Thymus (tissue), 11 donors: ENCODE measurements at regions not wholly inside any gene's neighbourhood (a gene's known extent, or its start where the extent isn't known, plus 50 kb on each side); places are given as distances from the start of the nearest gene placed in this dataset.
"Not testable (repeated sequence)": the region's sequence is repeated elsewhere in the genome, so short reads cannot be mapped to it uniquely, and the experiment has no call there.

Source experiments
- DNase-seq, 9 donors: peaks; one replicate each; pipeline ENCODE4 v3.0.0-alpha.2; 2013; ENCODE audit warnings: low spot score in 9 of 9, low read depth in 6 of 9, missing footprints in 1 of 9
- H3K27ac ChIP-seq, 2 donors: one replicate each; pipeline ENCODE4 v1.5.1; 2013; ENCODE audit warnings: control low read depth in 1 of 2, low read depth in 1 of 2, low read length in 1 of 2, mild to moderate bottlenecking in 1 of 2, moderate library complexity in 1 of 2
- H3K27me3 ChIP-seq, 2 donors: one replicate each; pipeline ENCODE4 v1.5.1; 2013; ENCODE audit warnings: low read length in 1 of 2; ENCODE audit not compliant: control insufficient read depth in 2 of 2, insufficient read depth in 1 of 2
- H3K36me3 ChIP-seq, 2 donors: one replicate each; pipeline ENCODE4 v1.5.1; 2013; ENCODE audit warnings: low read length in 1 of 2, mild to moderate bottlenecking in 1 of 2, moderate library complexity in 1 of 2; ENCODE audit not compliant: control insufficient read depth in 2 of 2, insufficient read depth in 2 of 2
- H3K4me1 ChIP-seq, 2 donors: one replicate each; pipeline ENCODE4 v1.5.1; 2013; ENCODE audit warnings: low read length in 2 of 2; ENCODE audit not compliant: control insufficient read depth in 2 of 2, insufficient read depth in 2 of 2
- H3K4me3 ChIP-seq, 2 donors: one replicate each; pipeline ENCODE4 v1.5.1; 2013; ENCODE audit warnings: low read length in 2 of 2, control low read depth in 1 of 2, mild to moderate bottlenecking in 1 of 2
- H3K9me3 ChIP-seq, 2 donors: one replicate each; pipeline ENCODE4 v1.5.1; 2013; ENCODE audit warnings: low read length in 1 of 2, mild to moderate bottlenecking in 1 of 2; ENCODE audit not compliant: control insufficient read depth in 2 of 2, insufficient read depth in 1 of 2
- WGBS: extraction: QIAGEN DNeasy Blood & Tissue Kit; methylation state at CpG from one replicate; pipeline ENCODE4 v1.1.7; 2013; 5-methylcytosine and 5-hydroxymethylcytosine counted together
- donor health status: healthy.

DNA sequence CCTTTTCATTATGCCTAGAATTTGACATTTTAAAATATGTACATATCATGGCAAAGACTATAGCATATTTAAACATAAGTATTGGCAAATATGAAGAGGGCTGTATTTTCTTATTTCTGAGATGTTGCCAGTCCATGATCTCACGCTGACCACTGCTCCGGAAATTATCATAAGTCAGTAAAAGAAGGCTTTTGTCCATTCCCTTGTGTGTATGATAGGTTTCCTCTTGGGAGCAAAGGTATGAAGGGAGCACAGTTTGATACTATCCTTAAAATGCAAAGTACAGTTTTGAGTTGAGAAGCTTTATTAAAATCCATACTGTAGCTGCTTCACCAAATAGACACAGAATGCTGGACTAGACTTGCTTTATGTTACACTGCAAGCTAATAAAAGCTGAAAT is 52.6 kb upstream of the AGA start:
- 99% methylated on average over 2 of the region's 2 CpGs for WGBS
- Histone ChIP-seq H3K27me3 (no peaks in the 10 kb centered on the region), H3K36me3 (no peaks in the 10 kb centered on the region), H3K27ac (no peak overlapping the region), H3K9me3 (peaks cover 0 to 4% of the 10 kb centered on the region in 2 donors), H3K4me1 (no peaks in the 10 kb centered on the region), H3K4me3 (no peak overlapping the region)
- no peak for DNase-seq

DNA sequence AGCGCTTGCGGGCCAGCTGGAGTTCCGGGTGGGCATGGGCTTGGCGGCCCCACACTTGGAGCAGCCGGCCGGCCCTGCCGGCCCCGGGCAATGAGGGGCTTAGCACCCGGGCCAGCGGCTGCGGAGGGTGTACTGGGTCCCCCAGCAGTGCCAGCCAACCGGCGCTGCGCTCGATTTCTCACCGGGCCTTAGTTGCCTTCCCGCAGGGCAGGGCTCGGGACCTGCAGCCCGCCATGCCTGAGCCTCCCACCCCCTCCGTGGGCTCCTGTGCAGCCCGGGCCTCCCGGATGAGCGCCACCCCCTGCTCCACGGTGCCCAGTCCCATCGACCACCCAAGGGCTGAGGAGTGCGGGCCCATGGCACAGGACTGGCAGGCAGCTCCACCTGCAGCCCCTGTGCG is 53.4 kb upstream of the AGA start:
- not testable (repeated sequence) for H3K4me1 ChIP-seq, H3K27me3 ChIP-seq, H3K27ac ChIP-seq, H3K4me3 ChIP-seq, H3K36me3 ChIP-seq, DNase-seq, H3K9me3 ChIP-seq
- 98% methylated on average over 27 of the region's 27 CpGs for WGBS

DNA sequence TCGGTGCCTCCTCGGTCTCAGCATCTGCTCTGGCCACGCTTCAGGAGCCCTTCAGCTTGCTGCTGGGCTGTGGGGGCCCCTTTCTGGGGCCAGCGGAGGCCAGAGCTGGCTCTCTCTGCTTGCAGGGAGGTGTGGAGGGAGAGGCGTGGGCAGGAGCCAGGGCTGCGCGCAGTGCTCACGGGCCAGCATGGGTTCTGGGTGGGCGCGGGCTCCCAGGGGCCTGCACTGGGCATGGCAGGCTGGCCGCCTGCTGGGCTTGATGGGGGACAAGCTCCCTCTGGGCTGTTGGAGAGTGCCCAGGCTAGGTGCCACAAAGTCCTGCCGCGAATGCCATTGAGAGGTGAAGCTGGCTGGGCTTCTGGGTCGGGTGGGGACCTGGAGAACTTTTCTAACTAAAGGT is 57.3 kb upstream of the AGA start:
- H3K27me3 ChIP-seq = no peaks in the 10 kb centered on the region
- no peaks in the 10 kb centered on the region for H3K36me3 ChIP-seq
- no peak for DNase-seq
- peaks cover 0 to 4% of the 10 kb centered on the region in 2 donors for H3K9me3 ChIP-seq
- H3K4me3 ChIP-seq = no peak overlapping the region
- H3K27ac ChIP-seq = no peak overlapping the region
- no peaks in the 10 kb centered on the region for H3K4me1 ChIP-seq
- 97% methylated on average over 14 of the region's 14 CpGs for WGBS

DNA sequence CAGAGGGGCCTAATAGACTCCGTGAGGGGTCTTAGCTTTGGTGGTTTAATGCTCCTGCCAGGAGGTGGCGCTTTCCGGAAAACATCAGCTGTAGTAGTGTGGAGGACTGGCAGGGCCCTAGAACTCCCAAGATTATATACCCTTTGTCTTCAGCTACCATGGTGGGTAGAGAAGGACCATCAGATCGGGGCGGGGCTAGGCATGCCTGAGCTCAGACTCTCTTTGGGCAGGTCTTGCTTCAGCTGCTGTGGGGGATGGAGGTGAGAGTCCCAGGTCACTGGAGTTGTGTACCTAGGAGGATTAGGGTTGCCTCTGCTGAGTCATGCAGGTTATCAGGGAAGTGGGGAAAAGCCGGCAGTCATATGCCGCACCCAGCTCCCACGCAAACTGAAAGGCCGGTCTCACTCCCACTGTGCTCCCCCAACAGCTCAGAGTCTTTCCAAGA is 63.0 kb upstream of the AGA start:
- H3K4me1 ChIP-seq = no peaks in the 10 kb centered on the region
- no peaks in the 10 kb centered on the region for H3K36me3 ChIP-seq
- H3K27me3 ChIP-seq = no peaks in the 10 kb centered on the region
- no peak overlapping the region for H3K4me3 ChIP-seq
- 100% methylated on average over 9 of the region's 9 CpGs for WGBS
- no peaks in the 10 kb centered on the region for H3K9me3 ChIP-seq
- DNase-seq = no peak
- H3K27ac ChIP-seq = no peak overlapping the region

DNA sequence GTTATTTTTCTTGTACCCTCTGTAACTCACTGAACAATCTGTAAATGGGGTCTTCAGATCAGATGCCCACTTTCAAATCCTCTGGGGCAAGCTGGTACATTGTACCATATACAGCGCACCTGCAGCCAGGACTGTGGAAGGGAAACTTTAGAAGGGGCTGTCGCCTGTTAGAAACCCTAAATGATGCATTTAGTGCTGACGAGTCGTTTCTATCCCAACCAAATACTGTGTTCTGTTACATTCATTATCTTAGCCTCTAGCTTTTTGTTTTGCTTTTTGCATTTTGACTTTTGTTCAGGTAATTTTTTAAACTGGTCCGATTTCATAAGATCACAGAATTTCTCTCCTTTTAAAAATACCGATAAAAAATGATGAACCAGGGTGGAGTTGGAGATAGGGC is 66.4 kb upstream of the AGA start:
- WGBS = 95% methylated on average over 6 of the region's 6 CpGs
- DNase-seq = no peak
- no peaks in the 10 kb centered on the region for H3K4me1 ChIP-seq

DNA sequence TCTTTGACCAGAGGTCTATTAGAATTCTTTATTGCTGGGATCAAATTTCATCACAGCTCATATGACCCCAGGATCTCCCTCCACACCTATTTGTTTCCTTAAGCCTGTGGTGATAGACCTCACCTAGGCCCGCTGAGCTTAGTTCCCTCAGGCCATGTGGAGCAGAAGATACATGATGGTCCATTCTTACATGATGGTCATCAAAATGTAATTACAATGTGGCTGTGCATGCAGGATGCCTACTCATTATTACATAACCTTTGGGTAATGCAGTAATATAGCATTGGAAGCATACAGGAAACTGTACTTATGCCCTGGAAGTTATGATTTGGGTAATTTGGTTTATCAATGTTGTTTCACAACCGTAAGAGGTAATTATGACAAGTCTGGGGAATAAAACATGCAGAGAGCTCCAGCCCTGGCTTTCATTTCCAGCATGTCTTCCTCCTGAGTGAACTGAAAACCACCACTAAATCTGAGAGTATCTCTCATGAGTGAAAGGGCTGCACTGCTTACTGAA is 67.0 kb upstream of the AGA start:
- Histone ChIP-seq H3K4me3 (no peak overlapping the region), H3K4me1 (no peaks in the 10 kb centered on the region), H3K36me3 (no peaks in the 10 kb centered on the region), H3K27ac (no peak overlapping the region), H3K27me3 (no peaks in the 10 kb centered on the region), H3K9me3 (no peaks in the 10 kb centered on the region)
- DNase-seq = no peak
- 81% methylated on average over 2 of the region's 2 CpGs for WGBS

More for the DNA sequence above, 66.4 kb upstream of the AGA start:
- no peaks in the 10 kb centered on the region for H3K36me3 ChIP-seq
- H3K27ac ChIP-seq = no peak overlapping the region
- H3K4me3 ChIP-seq = no peak overlapping the region
- H3K27me3 ChIP-seq = no peaks in the 10 kb centered on the region
- no peaks in the 10 kb centered on the region for H3K9me3 ChIP-seq

DNA sequence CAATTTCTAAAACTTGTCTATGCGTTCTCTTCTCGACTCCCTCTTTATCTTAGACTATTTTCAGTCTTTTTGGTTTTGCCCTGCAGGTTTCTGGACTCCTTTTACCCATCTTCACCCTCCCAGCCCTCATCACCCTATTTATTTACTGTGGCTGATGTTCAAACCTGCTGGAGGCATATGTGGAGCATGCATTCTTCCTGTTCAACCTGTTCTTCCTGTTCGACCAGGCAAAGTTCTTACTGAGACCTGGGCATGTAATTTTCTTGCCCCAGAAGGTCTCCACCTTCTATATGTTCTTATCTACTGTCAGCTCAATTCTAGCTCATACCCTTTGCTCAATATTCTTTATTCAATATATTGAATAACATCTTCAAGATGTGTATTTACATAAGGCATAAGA is 69.4 kb upstream of the AGA start:
- H3K27me3 ChIP-seq = no peaks in the 10 kb centered on the region
- 93% methylated on average over 3 of the region's 3 CpGs for WGBS
- H3K36me3 ChIP-seq = no peaks in the 10 kb centered on the region
- no peaks in the 10 kb centered on the region for H3K4me1 ChIP-seq
- no peaks in the 10 kb centered on the region for H3K9me3 ChIP-seq
- H3K27ac ChIP-seq = no peak overlapping the region
- H3K4me3 ChIP-seq = no peak overlapping the region
- DNase-seq = no peak

DNA sequence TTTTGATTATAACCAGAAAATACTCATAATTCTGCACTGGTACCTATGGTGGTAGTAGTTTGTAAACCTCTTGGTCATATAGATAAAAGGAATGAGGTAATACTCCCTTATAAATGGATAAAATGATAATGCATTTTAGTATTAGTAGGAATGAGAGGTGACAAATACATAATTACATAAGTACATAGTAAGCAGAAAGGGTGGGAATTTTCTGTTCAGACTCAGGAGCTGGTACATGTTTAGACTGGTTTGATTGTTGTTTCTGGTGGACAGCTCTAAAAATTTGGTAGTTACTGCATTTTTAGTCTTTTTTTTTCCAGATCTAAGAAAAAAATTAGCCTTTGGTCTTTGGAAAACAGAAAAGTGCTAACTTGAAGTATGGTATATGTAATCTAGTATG is 70.4 kb upstream of the AGA start:
- H3K9me3 ChIP-seq = no peaks in the 10 kb centered on the region
- H3K36me3 ChIP-seq = no peaks in the 10 kb centered on the region
- H3K4me3 ChIP-seq = no peak overlapping the region
- H3K27ac ChIP-seq = no peak overlapping the region
- no peak for DNase-seq
- no peaks in the 10 kb centered on the region for H3K27me3 ChIP-seq
- no peaks in the 10 kb centered on the region for H3K4me1 ChIP-seq

DNA sequence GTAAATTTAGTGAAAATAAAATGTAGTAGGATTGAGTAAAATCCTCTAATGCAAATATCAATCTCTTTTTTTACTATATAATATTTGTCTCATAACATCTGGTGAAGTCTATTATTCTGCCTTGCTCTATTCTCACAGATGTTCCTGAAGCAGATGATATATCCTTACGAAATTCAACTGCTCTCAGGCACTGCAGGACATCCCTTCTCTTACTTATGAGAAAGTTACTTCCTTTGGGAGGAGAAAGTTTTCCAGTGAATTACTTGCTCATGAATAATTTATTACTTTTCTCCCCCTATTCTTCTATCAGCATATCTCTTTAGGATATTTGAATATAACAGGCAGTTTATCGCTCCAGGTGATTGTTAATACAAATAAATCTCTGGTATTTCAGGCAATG is 75.6 kb upstream of the AGA start:
- 97% methylated on average over 2 of the region's 2 CpGs for WGBS
- H3K4me3 ChIP-seq = no peak overlapping the region
- no peaks in the 10 kb centered on the region for H3K9me3 ChIP-seq
- H3K27me3 ChIP-seq = no peaks in the 10 kb centered on the region
- DNase-seq = no peak
- no peak overlapping the region for H3K27ac ChIP-seq
- H3K36me3 ChIP-seq = no peaks in the 10 kb centered on the region
- no peaks in the 10 kb centered on the region for H3K4me1 ChIP-seq
